Mesendoderm (in vitro differentiated cells): ENCODE measurements at regions not wholly inside any gene's neighbourhood (a gene's known extent, or its start where the extent isn't known, plus 50 kb on each side); places are given as distances from the start of the nearest gene placed in this dataset. TPM values are rescaled to one million over a fixed set of nuclear protein-coding genes. Genes with fewer than 3 reads are reported as not detected.

Source experiments
- small RNA-seq: library from polyadenylated mRNA; stranded (forward); fragments of <200 nt; extraction: miRNeasy Mini kit (QIAGEN cat#:217004); gene quantifications from one replicate; pipeline ENCODE3, GENCODE V24; 2013; ENCODE audit not compliant: insufficient read depth

Small RNA genes lying in the stretch of these regions (small RNA-seq; reads per million reads assigned to genes)
- gene AC026402.1, result not detected
